ENCODE measurements at regions not wholly inside any gene's neighbourhood (a gene's known extent, or its start where the extent isn't known, plus 50 kb on each side); places are given as distances from the start of the nearest gene placed in this dataset.

GRCh38 chr10:113479346-113480080 lies 73.3 kb upstream of the HABP2 start:
- TF ChIP-seq CTCF (tag by site-specific recombination; IDR thresholded peaks at IDR 0.05) = no peak
- TF ChIP-seq YY1 (tag by site-specific recombination; IDR thresholded peaks at IDR 0.05) = no peak
- TF ChIP-seq ZNF324 (tag by site-specific recombination; IDR thresholded peaks at IDR 0.05) = no peak
- TF ChIP-seq ZNF223 (tag by site-specific recombination; IDR thresholded peaks at IDR 0.05) = no peak

Data from HEK293 (cell line).